ENCODE measurements at regions not wholly inside any gene's neighbourhood (a gene's known extent, or its start where the extent isn't known, plus 50 kb on each side); places are given as distances from the start of the nearest gene placed in this dataset.

- Histone ChIP-seq H3K4me1 (no peaks in the 10 kb centered on the region), H3K9me3 (no peaks in the 10 kb centered on the region), H3K27me3 (no peaks in the 10 kb centered on the region), H3K36me3 (no peaks in the 10 kb centered on the region), H3K27ac (no peak overlapping the region), H3K4me3 (no peak overlapping the region)
- TF ChIP-seq POLR2A (IDR thresholded peaks at IDR 0.05) (no peak), CTCF (IDR thresholded peaks at IDR 0.05) (no peak), EP300 (IDR thresholded peaks at IDR 0.05) (no peak)
- no peak for DNase-seq (ENCODE audit: low spot score in 2 of 2)
- 67 to 71% methylated on average over 1 of the region's 1 CpG for WGBS, 2 donors
Observed at GRCh38 chr4:156495836-156496235, 475.8 kb downstream of the PDGFC start.

GRCh38 chr4:156495091-156495490 lies 476.5 kb downstream of the PDGFC start:
- no peaks in the 10 kb centered on the region for H3K36me3 ChIP-seq
- H3K27ac ChIP-seq: no peak overlapping the region
- H3K4me1 ChIP-seq: no peaks in the 10 kb centered on the region
- DNase-seq (ENCODE audit: low spot score in 2 of 2): no peak
- H3K27me3 ChIP-seq: no peaks in the 10 kb centered on the region
- TF ChIP-seq CTCF (IDR thresholded peaks at IDR 0.05) (no peak), EP300 (IDR thresholded peaks at IDR 0.05) (no peak), POLR2A (IDR thresholded peaks at IDR 0.05) (no peak)
- no peaks in the 10 kb centered on the region for H3K9me3 ChIP-seq
- no peak overlapping the region for H3K4me3 ChIP-seq

- TF ChIP-seq POLR2A (IDR thresholded peaks at IDR 0.05) (no peak), CTCF (IDR thresholded peaks at IDR 0.05) (no peak), EP300 (IDR thresholded peaks at IDR 0.05) (no peak)
- 56 to 57% methylated on average over 3 of the region's 3 CpGs for WGBS, 2 donors
- no peaks in the 10 kb centered on the region for H3K4me1 ChIP-seq
- no peaks in the 10 kb centered on the region for H3K36me3 ChIP-seq
- H3K9me3 ChIP-seq: no peaks in the 10 kb centered on the region
- no peak overlapping the region for H3K4me3 ChIP-seq
- no peak for DNase-seq (ENCODE audit: low spot score in 2 of 2)
- no peak overlapping the region for H3K27ac ChIP-seq
- no peaks in the 10 kb centered on the region for H3K27me3 ChIP-seq
Observed at GRCh38 chr4:156493858-156494257, 477.7 kb downstream of the PDGFC start.

- H3K9me3 ChIP-seq: no peaks in the 10 kb centered on the region
- no peaks in the 10 kb centered on the region for H3K27me3 ChIP-seq
- DNase-seq (ENCODE audit: low spot score in 2 of 2): no peak
- H3K4me3 ChIP-seq: no peak overlapping the region
- H3K36me3 ChIP-seq: no peaks in the 10 kb centered on the region
- WGBS, 2 donors: 90 to 94% methylated on average over 6 of the region's 6 CpGs
- no peak overlapping the region for H3K27ac ChIP-seq
- TF ChIP-seq POLR2A (IDR thresholded peaks at IDR 0.05) (no peak), CTCF (IDR thresholded peaks at IDR 0.05) (no peak), EP300 (IDR thresholded peaks at IDR 0.05) (no peak)
- H3K4me1 ChIP-seq: no peaks in the 10 kb centered on the region
Observed at GRCh38 chr4:156487107-156487506, 484.5 kb downstream of the PDGFC start.

GRCh38 chr4:156481845-156482244 lies 489.8 kb downstream of the PDGFC start:
- Histone ChIP-seq H3K27ac (no peak overlapping the region), H3K4me3 (no peak overlapping the region)
- 93 to 94% methylated on average over 11 of the region's 11 CpGs for WGBS, 2 donors

More at GRCh38 chr4:156481845-156482244, 489.8 kb downstream of the PDGFC start:
- no peak for DNase-seq (ENCODE audit: low spot score in 2 of 2)
- Histone ChIP-seq H3K4me1 (no peaks in the 10 kb centered on the region), H3K27me3 (no peaks in the 10 kb centered on the region), H3K9me3 (no peaks in the 10 kb centered on the region), H3K36me3 (no peaks in the 10 kb centered on the region)
- no peak for TF ChIP-seq POLR2A (IDR thresholded peaks at IDR 0.05)
- no peak for TF ChIP-seq CTCF (IDR thresholded peaks at IDR 0.05)
- TF ChIP-seq EP300 (IDR thresholded peaks at IDR 0.05): no peak
